ENCODE measurements at regions not wholly inside any gene's neighbourhood (a gene's known extent, or its start where the extent isn't known, plus 50 kb on each side); places are given as distances from the start of the nearest gene placed in this dataset.

- Histone ChIP-seq H3F3A (replicated peaks; ENCODE audit: low read depth) (no peaks in the 10 kb centered on the region), H2AFZ (no peak overlapping the region), H3K4me2 (no peak overlapping the region), H3K79me2 (replicated peaks; ENCODE audit: insufficient read depth) (no peaks in the 10 kb centered on the region), H3K9me2 (ENCODE audit: insufficient read depth) (peaks cover 6% of the 10 kb centered on the region), H3K4me1 (ENCODE audit: insufficient read depth) (peaks cover 15% of the 10 kb centered on the region), H3K27me3 (ENCODE audit: insufficient read depth) (no peaks in the 10 kb centered on the region), H3K36me3 (ENCODE audit: insufficient read depth) (no peaks in the 10 kb centered on the region), H4K20me1 (replicated peaks; ENCODE audit: insufficient read depth) (no peaks in the 10 kb centered on the region), H3K27ac (ENCODE audit: low read depth) (no peak overlapping the region), H3K4me3 (no peak overlapping the region)
- Mint-ChIP-seq H3K4me3 (no peak overlapping the region), H3K27me3 (ENCODE audit: insufficient read depth, low read depth, poor library complexity) (peaks cover 27% of the 10 kb centered on the region), H3K9me3 (no peaks in the 10 kb centered on the region), H3K4me1 (peaks cover 25% of the 10 kb centered on the region), H3K36me3 (ENCODE audit: low read depth) (no peaks in the 10 kb centered on the region; the same call in 2 of the 3 replicates), H3K27ac (no peak overlapping the region)
- ATAC-seq (no peak), DNase-seq (ENCODE audit: low spot score) (no peak)
- TF ChIP-seq EZH2 (IDR thresholded peaks at IDR 0.05; ENCODE audit: low read depth, unreplicated experiment) (no peak), ZNF462 (CRISPR knock-in tag; IDR thresholded peaks at IDR 0.05) (no peak), CTCF (conservative IDR thresholded peaks at IDR 0.05; ENCODE audit: low read depth in 2 of 2) (no peak), CREB1 (CRISPR knock-in tag; IDR thresholded peaks at IDR 0.05; ENCODE audit: low read depth) (no peak), ZNF114 (CRISPR knock-in tag; IDR thresholded peaks at IDR 0.05) (no peak), EZH2phosphoT487 (IDR thresholded peaks at IDR 0.05; ENCODE audit: unreplicated experiment) (no peak), JUNB (IDR thresholded peaks at IDR 0.05; ENCODE audit: unreplicated experiment) (no peak), REST (IDR thresholded peaks at IDR 0.05; ENCODE audit: unreplicated experiment) (no peak), ETS1 (IDR thresholded peaks at IDR 0.05) (no peak), POLR2AphosphoS5 (IDR thresholded peaks at IDR 0.05; ENCODE audit: low read depth) (no peak), NANOG (IDR thresholded peaks at IDR 0.05; ENCODE audit: borderline replicate concordance) (no peak), STAT1 (IDR thresholded peaks at IDR 0.05; ENCODE audit: unreplicated experiment) (no peak), ZNF331 (CRISPR knock-in tag; IDR thresholded peaks at IDR 0.05; ENCODE audit: low read depth) (no peak)
Measured at GRCh38 chr12:4120316-4120917, 153.1 kb upstream of the CCND2 start.

Data from GM23338 (cell line).